Suppressor macrophage treated with lipopolysaccharide for 1 hour (primary cell): ENCODE measurements at regions not wholly inside any gene's neighbourhood (a gene's known extent, or its start where the extent isn't known, plus 50 kb on each side); places are given as distances from the start of the nearest gene placed in this dataset.

Source experiments
- DNase-seq, 3 donors: peaks; one replicate each; pipeline ENCODE4 v3.0.0-alpha.2; 2020 to 2022

GRCh38 chr5:96595300-96596090 lies 66.7 kb upstream of the CAST start:
- peak; percentile 39 to 54 (median 45) for DNase-seq

GRCh38 chr5:96597438-96598020 lies 64.6 kb upstream of the CAST start:
- no peak for DNase-seq

GRCh38 chr5:96601200-96601599 lies 61.0 kb upstream of the CAST start:
- DNase-seq, result no peak

- DNase-seq, result peak; percentile 80 to 88 (median 85)
These were observed 60.4 kb upstream of the CAST start for GRCh38 chr5:96601715-96602244.

- no peak for DNase-seq
These were observed 59.4 kb upstream of the CAST start for GRCh38 chr5:96602776-96603175.

- DNase-seq, result no peak
These were observed 56.9 kb upstream of the CAST start for GRCh38 chr5:96605144-96605837.

- no peak for DNase-seq
These were observed 52.8 kb upstream of the CAST start for GRCh38 chr5:96609369-96609768.

- DNase-seq, result no peak
These were observed 51.4 kb upstream of the CAST start for GRCh38 chr5:96610747-96611146.

GRCh38 chr5:96611946-96612345 lies 50.2 kb upstream of the CAST start:
- DNase-seq, result no peak
